ENCODE measurements at regions not wholly inside any gene's neighbourhood (a gene's known extent, or its start where the extent isn't known, plus 50 kb on each side); places are given as distances from the start of the nearest gene placed in this dataset.
A peak's percentile ranks its signal among the peaks of the same experiment; 100 is the strongest.

DNA sequence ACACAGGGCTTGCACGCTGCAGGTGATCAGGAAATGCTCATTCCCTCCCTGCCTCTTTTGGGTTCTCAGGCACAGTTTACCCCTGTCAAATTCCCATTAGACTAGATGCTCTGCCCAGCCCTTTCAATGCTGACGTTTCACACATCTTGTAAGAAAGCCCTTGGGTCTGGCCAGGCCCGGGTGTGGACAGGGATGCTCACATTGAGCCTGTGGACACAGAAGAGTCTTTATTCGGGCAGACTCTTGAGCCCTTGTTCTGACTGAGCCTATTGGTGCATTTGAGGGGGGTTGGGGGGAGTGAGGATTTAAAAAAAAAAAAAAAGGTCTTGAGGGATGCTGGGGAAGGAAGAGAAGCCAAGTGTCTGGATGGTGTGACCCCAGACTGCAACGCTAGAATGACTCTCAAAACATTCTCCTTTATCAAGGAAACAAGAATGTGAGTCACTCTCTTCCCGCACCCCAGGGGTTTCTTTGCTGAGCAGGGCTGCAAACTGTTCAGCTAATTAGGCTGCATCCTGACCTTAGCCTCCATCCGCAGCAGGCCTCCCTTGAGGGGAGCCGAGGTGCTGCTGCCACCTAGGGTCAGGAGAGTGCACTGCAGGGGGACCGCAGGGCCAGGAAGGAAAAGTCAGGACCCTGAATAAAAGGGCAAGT lies 53.6 kb upstream of the TMEM72 start:
- TF ChIP-seq, protein P1, sequence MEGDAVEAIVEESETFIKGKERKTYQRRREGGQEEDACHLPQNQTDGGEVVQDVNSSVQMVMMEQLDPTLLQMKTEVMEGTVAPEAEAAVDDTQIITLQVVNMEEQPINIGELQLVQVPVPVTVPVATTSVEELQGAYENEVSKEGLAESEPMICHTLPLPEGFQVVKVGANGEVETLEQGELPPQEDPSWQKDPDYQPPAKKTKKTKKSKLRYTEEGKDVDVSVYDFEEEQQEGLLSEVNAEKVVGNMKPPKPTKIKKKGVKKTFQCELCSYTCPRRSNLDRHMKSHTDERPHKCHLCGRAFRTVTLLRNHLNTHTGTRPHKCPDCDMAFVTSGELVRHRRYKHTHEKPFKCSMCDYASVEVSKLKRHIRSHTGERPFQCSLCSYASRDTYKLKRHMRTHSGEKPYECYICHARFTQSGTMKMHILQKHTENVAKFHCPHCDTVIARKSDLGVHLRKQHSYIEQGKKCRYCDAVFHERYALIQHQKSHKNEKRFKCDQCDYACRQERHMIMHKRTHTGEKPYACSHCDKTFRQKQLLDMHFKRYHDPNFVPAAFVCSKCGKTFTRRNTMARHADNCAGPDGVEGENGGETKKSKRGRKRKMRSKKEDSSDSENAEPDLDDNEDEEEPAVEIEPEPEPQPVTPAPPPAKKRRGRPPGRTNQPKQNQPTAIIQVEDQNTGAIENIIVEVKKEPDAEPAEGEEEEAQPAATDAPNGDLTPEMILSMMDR (IDR thresholded peaks at IDR 0.05 in 2 of 3, conservative IDR thresholded peaks at IDR 0.05 in 1 of 3; ENCODE audit: borderline replicate concordance in 1 of 3, insufficient read depth in 1 of 3, low read depth in 2 of 3, low read length in 2 of 3), result peak; percentile 41 to 99 (median 98); a peak in 5 of 6 replicates
- no peak for TF ChIP-seq EZH2 (IDR thresholded peaks at IDR 0.05)
- peak; percentile 77 for TF ChIP-seq RAD21 (IDR thresholded peaks at IDR 0.05; ENCODE audit: low read depth)
- Histone ChIP-seq H2AFZ (ENCODE audit: low read depth, low read length, poor library complexity, severe bottlenecking) (no peak overlapping the region), H3K9me2 (ENCODE audit: insufficient read depth) (no peaks in the 10 kb centered on the region), H4K20me1 (ENCODE audit: insufficient read depth) (no peaks in the 10 kb centered on the region), H3K9me3 (ENCODE audit: control insufficient read depth in 1 of 2, insufficient read depth in 1 of 2, low read depth in 1 of 2, low read length in 2 of 2) (no peaks in the 10 kb centered on the region), H3K4me1 (ENCODE audit: control insufficient read depth in 1 of 2, insufficient read depth in 2 of 2, low read length in 2 of 2) (no peaks in the 10 kb centered on the region), H3K36me3 (ENCODE audit: control insufficient read depth in 1 of 2, insufficient read depth in 2 of 2, low read length in 2 of 2) (no peaks in the 10 kb centered on the region), H3K4me2 (ENCODE audit: low read length) (no peak overlapping the region), H3K27ac (ENCODE audit: low read depth, low read length) (no peak overlapping the region), H3K27me3 (ENCODE audit: insufficient read depth, low read length) (no peaks in the 10 kb centered on the region), H3K79me2 (ENCODE audit: insufficient read depth, low read length) (no peaks in the 10 kb centered on the region), H3K4me3 (replicated peaks in 1 of 2; ENCODE audit: low read depth in 1 of 2, low read length in 2 of 2) (no peak overlapping the region), H3K9ac (ENCODE audit: low read length) (no peak overlapping the region)
- intact Hi-C loops (cut with micrococcal nuclease), result loop anchor here (1.0 kb wide), 1 partner anchor 1186 kb away; no protein-coding TSS in a partner anchor
- ChIA-PET RAD21 (ENCODE audit: low non-redundant PET in 1 of 2, low total read pairs in 2 of 2, uncharacterized antibody in 2 of 2, unreplicated experiment in 2 of 2) (interaction anchor here in 1 of 2 experiments (0.6 kb wide), 1 partner anchor 162 kb away, joined by 3 read pairs; no protein-coding TSS in a partner anchor), CTCF (interaction anchor here (1.9 to 2.8 kb wide), 2 partner anchors 16 to 471 kb away, joined by 7 to 11 read pairs; no protein-coding TSS in a partner anchor), POLR2A (no interaction called here)
- ATAC-seq, result peak; percentile 77
- no peak for DNase-seq (ENCODE audit: low read depth, low spot score)
- BruUV-seq (replicated peaks), result no TSS peak

DNA sequence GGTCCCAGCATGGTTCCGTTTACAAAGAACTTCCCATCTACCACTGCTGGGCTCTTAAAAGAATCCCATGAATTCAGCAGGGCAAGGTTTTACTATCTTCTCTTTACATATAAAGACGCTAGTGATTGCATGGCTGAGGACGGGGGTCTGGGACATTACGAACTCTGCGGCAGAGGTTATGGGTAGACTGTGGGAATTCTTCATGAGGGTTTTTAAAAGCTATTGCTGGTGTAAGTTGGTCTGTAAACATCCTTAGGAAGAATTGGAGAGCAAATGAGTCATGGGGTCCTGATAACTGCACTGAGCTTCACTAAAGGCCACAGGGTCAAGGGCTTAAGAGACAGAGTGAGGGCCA lies 53.1 kb upstream of the TMEM72 start:
- no peak for TF ChIP-seq ZNF274 (IDR thresholded peaks at IDR 0.05; ENCODE audit: low read depth, low read length)
- TF ChIP-seq, protein P2, sequence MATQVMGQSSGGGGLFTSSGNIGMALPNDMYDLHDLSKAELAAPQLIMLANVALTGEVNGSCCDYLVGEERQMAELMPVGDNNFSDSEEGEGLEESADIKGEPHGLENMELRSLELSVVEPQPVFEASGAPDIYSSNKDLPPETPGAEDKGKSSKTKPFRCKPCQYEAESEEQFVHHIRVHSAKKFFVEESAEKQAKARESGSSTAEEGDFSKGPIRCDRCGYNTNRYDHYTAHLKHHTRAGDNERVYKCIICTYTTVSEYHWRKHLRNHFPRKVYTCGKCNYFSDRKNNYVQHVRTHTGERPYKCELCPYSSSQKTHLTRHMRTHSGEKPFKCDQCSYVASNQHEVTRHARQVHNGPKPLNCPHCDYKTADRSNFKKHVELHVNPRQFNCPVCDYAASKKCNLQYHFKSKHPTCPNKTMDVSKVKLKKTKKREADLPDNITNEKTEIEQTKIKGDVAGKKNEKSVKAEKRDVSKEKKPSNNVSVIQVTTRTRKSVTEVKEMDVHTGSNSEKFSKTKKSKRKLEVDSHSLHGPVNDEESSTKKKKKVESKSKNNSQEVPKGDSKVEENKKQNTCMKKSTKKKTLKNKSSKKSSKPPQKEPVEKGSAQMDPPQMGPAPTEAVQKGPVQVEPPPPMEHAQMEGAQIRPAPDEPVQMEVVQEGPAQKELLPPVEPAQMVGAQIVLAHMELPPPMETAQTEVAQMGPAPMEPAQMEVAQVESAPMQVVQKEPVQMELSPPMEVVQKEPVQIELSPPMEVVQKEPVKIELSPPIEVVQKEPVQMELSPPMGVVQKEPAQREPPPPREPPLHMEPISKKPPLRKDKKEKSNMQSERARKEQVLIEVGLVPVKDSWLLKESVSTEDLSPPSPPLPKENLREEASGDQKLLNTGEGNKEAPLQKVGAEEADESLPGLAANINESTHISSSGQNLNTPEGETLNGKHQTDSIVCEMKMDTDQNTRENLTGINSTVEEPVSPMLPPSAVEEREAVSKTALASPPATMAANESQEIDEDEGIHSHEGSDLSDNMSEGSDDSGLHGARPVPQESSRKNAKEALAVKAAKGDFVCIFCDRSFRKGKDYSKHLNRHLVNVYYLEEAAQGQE (IDR thresholded peaks at IDR 0.05; ENCODE audit: low read depth), result no peak
- no peak for TF ChIP-seq POLR2AphosphoS5 (IDR thresholded peaks at IDR 0.05; ENCODE audit: low read depth, low read length)
- no peaks in the 10 kb centered on the region for H3K79me2 ChIP-seq (ENCODE audit: insufficient read depth, low read length)
- POLR2A ChIA-PET, result no interaction called here
- no peak overlapping the region for H3K27ac ChIP-seq (ENCODE audit: low read depth, low read length)
- no peaks in the 10 kb centered on the region for H3K4me1 ChIP-seq (ENCODE audit: control insufficient read depth in 1 of 2, insufficient read depth in 2 of 2, low read length in 2 of 2)
- no peak for ATAC-seq
- CTCF ChIA-PET, result interaction anchor here (1.9 to 2.8 kb wide), 2 partner anchors 16 to 472 kb away, joined by 7 to 11 read pairs; no protein-coding TSS in a partner anchor
- H3K4me3 ChIP-seq (replicated peaks in 1 of 2; ENCODE audit: low read depth in 1 of 2, low read length in 2 of 2), result no peak overlapping the region
- no peak for DNase-seq (ENCODE audit: low read depth, low spot score)
- H3K9me2 ChIP-seq (ENCODE audit: insufficient read depth), result no peaks in the 10 kb centered on the region
- H3K27me3 ChIP-seq (ENCODE audit: insufficient read depth, low read length), result no peaks in the 10 kb centered on the region
- H4K20me1 ChIP-seq (ENCODE audit: insufficient read depth), result no peaks in the 10 kb centered on the region
- H3K4me2 ChIP-seq (ENCODE audit: low read length), result no peak overlapping the region
- H3K9ac ChIP-seq (ENCODE audit: low read length), result no peak overlapping the region
- no peaks in the 10 kb centered on the region for H3K9me3 ChIP-seq (ENCODE audit: control insufficient read depth in 1 of 2, insufficient read depth in 1 of 2, low read depth in 1 of 2, low read length in 2 of 2)
- no TSS peak for BruUV-seq (replicated peaks)
- H3K36me3 ChIP-seq (ENCODE audit: control insufficient read depth in 1 of 2, insufficient read depth in 2 of 2, low read length in 2 of 2), result no peaks in the 10 kb centered on the region
- RAD21 ChIA-PET (ENCODE audit: low non-redundant PET in 1 of 2, low total read pairs in 2 of 2, uncharacterized antibody in 2 of 2, unreplicated experiment in 2 of 2), result no interaction called here
- intact Hi-C loops (cut with micrococcal nuclease), result no loop called here
- H2AFZ ChIP-seq (ENCODE audit: low read depth, low read length, poor library complexity, severe bottlenecking), result no peak overlapping the region

All from HCT116 (cell line).